ENCODE measurements at regions not wholly inside any gene's neighbourhood (a gene's known extent, or its start where the extent isn't known, plus 50 kb on each side); places are given as distances from the start of the nearest gene placed in this dataset.

DNA sequence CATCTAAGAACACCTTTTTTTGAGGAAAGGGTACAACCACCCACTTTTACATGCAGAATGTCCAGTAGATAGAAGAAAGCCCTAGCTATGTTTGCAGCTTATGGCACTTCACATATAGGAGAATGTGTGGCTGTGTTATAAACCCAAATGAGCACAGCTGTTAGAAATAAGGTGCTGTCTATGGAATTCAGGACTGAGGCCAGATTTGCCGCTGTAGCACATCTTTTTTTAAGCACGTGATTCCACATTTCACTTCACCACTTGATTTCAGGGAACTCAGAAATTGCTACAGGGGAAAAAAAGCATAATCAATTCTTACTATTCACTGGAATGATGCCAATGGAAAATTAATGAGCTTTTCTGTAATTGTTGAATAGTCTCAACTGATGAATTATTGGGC is 147.2 kb upstream of the ADAMTS5 start:
- no peak for DNase-seq (ENCODE audit: low spot score)

DNA sequence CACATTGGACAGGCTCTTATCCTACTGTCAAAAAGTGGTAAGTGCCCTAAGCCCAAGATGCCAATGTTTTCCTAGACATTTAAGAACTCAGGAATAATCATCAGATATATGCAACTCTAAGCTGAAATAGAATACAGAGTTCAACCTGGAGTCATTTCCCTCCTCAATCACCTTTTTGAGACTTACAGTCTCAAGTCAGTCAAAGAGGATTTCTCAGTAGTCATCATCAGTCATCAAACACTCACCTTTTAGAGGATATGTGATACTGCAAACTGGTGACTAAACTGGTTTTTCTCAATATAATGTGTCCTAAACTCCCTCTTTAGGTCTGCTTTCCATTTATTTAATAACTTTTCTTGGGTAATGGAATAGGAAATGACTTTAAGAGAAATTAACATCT is 145.3 kb upstream of the ADAMTS5 start:
- DNase-seq (ENCODE audit: low spot score), result no peak

DNA sequence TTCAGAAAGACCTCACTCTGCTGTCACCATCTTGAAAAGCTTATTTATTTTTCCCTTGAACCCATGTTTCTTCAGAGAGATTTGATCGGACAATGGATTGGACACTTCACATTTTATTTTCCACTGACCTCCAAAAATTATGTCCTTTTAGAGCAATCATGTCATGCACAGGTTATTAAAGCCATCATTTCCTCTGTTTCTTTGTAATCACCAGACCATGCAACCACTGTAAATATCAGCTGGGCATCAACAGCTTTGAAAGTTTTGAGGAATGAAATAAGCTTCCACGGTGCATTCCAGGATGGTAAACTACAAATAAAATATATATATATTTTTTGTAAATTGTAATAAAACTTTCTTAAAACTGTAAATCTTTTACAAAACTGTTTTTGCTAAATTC is 144.1 kb upstream of the ADAMTS5 start:
- DNase-seq (ENCODE audit: low spot score), result no peak

DNA sequence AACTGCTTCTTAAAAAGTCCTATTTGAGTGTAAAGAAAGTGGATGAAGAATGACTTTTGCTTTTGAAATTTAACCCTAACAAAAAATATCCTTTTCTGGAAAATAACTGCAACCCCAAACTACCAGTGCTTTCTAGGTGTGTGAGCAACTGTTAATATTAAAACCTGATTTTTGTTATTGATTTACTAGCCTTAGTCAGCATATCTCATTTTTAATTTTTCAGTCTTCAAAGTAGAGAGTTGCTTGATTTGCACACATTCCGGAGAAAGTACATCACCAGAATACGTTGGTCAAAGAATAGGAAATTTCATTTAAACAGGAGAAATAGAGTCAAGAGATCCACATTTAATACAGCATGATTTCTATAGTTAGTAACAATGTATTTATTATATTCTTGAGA is 141.8 kb upstream of the ADAMTS5 start:
- no peak for DNase-seq (ENCODE audit: low spot score)

DNA sequence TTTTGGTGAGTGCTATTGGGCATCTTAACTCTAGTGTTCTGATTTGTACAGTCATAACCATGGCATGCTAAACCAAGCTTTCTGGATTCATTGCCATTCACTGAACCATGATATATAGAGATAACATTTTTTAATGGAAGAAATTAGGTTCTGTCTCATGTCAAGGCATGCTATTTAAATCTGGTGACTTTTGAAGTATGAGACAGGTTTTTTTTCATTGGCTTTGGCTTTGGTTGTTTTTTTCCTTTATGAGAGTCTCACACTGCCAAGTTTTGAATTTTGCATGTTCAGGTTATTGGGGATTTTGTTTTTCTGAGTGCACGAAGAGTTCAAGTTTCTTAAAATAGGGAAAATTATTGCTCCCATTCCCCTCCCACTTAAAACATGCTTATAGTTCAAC is 141.3 kb upstream of the ADAMTS5 start:
- DNase-seq (ENCODE audit: low spot score), result no peak

DNA sequence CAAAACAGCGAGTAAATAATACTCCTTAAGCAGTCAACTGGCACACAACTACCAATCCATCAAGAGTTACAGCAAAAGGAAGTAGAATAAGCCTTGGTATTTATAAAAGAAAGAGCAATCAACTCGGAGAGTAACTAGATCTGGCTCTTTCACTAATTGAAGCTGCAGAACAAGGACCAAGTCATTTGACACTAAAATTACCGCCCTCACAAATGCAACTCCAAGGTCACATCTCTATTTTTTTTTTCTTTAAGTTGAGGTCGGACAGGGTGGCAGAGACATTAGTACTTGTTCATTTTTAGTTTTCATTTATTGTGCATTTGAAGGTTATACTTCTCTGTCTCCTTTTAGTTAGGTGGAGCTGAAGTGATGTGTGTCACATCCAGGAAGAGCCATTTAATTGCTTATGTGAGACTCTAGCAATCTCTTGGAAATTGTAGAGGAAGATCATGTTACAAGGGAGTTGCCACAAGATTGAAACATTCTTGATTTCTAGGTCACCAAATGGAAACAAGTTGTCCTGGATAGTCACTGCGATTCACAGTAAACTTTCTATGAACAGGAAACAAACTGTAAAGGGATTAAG is 138.1 kb upstream of the ADAMTS5 start:
- DNase-seq (ENCODE audit: low spot score), result no peak

DNA sequence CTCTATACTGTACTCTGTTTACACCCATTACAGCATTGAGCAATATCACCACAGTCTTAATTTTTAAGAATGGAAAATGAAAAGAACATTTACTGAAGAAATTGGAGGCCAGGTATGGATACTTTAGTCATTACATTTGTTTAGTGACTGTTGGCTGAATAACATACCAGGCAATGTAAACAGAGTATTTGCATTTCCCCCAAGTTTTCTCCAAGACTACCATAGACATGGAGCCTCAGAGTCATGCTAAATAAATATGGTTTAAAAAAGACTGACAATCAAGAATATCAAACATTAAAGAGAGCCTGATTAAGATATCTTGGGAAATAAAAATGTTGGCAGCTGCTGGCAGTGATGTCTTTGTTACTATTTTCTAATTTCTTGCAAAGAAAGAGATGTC is 136.9 kb upstream of the ADAMTS5 start:
- no peak for DNase-seq (ENCODE audit: low spot score)

DNA sequence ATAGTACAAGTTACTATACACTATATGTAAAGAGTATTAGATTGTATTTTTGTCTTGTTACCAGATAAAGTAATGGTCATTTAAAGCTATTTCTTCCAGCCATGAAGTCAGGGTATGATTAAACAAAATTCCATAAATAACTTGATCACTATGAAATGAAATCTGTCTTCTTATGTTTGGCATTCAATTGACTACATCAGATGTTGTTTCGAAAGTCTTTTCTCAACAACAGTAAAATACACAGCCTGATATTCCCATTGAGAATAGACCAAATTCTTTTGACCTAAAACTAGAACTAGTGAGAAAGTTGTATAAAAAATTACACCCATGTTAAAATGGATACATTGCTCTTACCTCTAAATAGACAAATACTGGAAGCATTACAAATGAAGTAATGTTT is 134.6 kb upstream of the ADAMTS5 start:
- no peak for DNase-seq (ENCODE audit: low spot score)

DNA sequence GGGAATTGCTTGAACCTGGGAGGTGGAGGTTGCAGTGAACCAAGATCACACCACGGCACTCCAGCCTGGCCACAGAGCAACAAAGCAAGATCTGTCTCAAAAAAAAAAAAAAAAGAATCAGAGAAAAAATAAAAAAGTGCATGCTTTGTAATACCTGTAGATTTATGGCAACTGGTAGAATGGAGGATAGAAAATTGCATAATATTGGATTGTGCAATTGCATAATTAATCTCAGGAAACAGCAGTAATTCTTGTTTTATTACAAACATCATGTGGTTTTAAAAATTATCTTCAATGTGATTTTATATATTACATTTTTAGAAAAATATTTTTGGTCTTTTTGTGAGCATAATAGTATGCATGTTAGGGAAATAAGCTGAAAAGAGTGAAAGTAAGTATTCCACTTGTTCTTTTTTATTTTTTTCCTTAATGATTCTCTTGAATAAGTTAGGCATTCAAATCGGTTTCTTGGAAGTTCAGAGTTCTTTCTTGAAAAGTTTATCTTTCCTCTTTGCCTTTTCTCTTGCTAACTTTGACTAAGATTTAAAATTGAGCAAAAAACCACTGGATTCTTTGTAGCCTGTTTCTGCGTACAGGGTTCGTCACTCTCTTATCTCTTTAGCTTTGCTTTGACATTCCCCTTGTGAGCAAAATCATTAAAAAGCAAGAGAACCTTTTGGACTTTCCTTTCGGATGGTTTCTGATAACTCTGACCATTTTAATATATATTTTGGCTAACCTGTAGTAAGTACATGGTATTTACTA is 127.5 kb upstream of the ADAMTS5 start:
- DNase-seq (ENCODE audit: low spot score), result no peak

DNA sequence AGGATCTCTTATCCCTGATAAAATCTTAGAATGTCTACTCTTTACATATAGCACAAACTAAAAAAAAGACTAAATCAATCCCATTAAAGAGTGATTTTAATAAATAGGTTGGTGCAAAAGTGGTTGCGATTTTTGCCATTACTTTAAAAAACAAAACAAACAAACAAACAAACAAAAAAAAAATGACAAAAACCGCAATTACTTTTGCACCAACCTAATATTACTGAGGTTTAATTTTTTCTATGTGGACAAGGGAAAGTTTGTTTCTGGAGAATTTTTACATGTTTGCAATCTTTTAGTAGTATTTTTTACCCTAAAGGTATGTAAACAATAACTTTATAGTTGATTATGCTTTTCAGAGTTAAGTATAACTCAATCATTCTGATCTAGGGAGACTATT is 119.7 kb upstream of the ADAMTS5 start:
- DNase-seq (ENCODE audit: low spot score), result no peak

DNA sequence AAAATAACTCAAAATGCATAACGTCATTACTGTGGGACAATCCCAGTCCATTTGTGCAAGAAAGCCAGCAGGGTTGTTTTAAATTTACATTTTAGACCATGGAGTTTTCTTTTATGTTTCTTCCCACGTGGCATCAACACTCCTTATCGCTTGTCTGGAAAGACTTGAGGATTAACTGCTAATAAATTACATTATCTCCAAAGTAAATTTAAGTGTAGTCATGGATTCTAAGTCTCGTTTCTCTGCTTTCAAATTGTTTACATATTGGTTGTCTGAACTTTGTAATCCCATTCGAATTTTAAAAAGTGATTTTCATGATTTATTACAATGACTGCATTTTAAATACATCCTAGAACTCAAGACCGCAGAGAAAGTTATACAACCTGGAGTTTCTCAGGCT is 119.3 kb upstream of the ADAMTS5 start:
- DNase-seq (ENCODE audit: low spot score), result no peak

DNA sequence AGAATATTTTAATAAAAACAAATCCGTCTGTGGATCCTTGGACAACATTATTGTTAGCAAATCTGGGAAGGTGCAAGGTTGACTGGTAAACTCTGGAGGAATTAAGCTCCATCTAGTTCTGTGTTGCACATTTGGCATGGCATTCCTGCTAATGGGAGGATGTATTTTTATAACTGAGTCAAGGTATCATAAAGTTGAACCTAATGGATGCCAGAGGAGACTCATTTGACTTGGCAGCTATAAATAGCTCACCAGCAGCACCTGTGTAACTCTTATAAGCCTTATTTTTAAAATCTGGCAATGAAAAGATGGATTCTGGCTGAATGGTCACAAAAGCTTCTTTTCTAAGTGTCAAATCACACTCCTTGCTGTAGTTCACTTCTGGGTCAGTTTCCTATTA is 118.5 kb upstream of the ADAMTS5 start:
- no peak for DNase-seq (ENCODE audit: low spot score)

DNA sequence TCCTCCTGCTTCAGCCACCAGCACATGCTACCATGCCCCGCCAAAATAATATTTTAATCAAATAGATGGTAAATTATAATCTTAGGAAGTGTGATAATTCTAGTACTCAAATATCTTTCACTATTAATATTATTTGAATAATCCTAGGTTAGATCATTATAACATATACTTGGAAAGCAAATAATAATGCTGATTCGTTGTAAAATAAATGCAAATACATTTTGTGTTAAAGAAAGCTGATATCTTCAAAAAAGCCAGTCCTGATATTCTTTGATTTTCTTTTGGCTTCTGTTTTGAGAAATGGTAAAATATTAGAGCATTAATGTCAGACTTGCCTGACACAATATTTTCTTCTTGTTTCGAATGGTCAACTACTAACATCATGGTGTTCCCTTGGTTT is 116.3 kb upstream of the ADAMTS5 start:
- no peak for DNase-seq (ENCODE audit: low spot score)

DNA sequence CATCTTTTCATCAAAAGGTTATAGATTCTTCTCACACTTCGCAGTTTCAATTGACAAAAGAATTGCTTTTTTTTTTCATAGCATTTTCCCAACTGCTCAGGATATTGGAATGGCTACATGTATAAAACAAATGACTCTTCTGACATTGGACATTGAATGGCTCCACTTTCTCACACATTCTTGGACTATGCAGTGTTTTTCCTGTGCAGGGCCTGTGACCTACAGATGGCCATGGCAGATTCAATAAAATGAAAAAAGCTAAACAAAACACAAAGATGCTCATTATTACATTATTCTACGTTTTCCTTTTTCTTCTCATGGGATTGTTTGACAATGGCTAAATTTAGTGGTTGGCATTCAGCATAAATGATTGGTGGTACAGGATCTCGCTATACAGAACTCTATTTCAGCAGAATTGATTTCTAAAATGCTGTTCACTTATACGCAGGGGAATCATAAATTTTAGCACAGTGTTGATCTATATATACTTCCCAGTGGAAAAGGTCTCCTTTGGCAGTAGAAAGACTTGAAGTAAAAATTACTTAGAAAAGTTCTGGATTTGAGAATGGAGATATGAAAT is 115.6 kb upstream of the ADAMTS5 start:
- no peak for DNase-seq (ENCODE audit: low spot score)

DNA sequence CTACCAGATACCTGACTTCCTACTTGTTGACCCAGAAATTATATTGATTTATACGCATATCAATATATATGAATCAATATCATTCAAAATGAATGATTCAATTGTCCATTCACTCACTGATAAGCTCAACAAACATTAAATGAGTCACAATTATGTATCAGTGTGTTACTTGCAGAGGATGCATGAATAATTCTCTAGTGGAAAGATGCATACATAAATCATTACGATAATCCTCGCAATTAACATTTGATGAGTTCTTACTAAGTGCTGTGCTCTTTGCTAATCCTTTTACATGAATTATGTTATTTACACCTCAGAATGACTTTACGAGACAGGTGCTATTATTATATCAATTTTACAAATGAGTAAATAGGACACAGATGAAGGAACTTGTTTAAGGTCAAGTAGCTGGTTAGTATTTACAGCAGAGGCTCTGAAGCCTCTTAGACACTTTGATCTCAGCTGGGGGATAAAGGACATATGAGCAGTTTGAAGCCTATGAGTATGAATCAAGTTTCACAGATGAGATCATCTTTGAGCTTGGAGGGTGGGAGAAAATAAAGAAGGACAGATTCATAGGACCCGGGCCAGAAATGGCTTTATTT is 112.8 kb upstream of the ADAMTS5 start:
- DNase-seq (ENCODE audit: low spot score), result no peak

DNA sequence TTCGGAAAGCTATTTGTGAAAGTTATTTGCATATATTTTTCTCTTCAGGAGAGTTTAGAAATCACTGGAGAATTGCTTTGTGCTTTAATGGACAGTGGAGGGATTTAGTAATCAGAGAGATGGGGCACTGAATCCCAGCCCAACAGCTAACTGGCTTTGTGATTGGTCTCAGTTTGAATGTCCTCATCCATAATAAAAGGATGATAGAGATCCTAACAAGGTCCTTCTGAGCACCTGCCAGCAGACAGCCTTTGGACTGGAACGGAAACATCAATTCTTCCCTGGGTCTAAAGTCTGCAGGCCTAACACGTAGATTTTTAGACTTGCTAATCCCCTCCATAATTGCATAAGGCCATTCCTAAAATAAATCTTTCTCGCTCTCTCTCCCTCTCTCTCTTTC is 112.0 kb upstream of the ADAMTS5 start:
- no peak for DNase-seq (ENCODE audit: low spot score)

DNA sequence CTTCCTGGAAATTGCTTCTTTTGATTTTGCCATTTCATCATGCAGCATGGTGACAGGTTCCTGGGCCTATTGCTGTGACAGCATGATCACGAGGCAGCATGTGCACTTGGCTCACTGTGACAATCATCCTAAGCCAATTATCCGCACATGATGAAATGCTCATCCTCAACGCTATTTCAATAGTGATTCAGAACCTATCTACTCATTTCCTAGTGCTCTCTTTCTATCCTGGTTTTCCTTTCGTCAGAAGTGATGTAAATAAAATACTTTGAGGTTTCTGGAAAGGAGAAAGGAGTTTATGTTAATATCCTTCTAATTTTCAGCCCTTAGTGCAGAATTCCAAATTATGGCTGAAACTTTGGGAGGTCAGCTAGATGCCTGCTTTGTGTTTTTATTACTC is 110.6 kb upstream of the ADAMTS5 start:
- no peak for DNase-seq (ENCODE audit: low spot score)

DNA sequence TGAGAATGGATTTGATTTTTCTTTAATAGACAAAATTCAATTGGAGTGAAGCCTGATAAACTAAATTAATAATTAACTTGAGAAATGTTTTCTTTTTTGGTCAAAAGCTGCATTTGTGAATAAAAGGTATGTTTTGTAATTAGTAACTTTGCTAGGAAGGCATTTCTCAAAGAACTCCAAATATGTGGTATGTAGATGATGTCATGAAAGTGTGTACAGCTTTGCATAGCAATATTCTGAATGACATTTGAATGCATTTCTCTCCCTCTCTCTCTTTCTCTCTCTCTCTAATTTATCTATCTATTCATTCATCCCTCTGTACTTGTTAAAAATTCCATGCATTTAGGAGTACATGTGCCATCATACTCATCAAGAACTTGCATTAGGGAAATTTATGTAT is 109.1 kb upstream of the ADAMTS5 start:
- no peak for DNase-seq (ENCODE audit: low spot score)

DNA sequence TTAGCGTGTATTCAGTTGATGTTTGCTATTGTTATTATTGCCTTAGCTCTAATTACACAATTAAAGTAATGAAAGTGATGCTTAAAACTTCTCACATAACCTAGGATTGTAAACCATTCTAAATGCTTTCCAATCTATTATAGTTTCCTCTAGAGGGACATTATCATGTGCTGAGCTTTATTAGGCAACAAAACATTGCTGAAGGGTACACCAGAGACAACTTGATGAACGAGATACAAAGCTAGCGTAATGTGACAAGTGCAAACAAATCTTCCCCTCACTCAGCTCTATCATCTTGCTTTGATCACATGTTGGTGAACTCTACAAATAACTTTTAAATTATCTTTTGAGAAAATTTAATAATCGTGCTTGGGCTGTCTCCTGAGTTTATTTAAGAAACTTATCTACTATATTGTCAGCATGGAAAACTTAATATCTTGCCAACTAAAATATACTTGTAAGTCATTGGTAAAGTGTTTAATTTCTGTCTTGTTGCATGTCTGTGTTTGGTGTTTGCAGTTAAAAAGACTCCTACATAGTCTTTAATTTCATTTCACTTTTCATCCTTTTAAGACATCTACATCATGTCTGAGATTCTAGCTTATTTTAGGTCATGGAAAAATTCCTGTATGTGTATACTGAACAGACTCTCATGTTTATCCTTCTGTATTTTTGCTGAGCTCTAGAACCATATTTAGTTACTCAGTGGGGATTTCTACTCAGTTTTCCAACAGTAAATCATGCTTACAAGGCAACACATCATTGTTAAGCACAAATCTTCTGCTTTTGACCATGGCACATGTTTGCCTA is 104.2 kb upstream of the ADAMTS5 start:
- no peak for DNase-seq (ENCODE audit: low spot score)

DNA sequence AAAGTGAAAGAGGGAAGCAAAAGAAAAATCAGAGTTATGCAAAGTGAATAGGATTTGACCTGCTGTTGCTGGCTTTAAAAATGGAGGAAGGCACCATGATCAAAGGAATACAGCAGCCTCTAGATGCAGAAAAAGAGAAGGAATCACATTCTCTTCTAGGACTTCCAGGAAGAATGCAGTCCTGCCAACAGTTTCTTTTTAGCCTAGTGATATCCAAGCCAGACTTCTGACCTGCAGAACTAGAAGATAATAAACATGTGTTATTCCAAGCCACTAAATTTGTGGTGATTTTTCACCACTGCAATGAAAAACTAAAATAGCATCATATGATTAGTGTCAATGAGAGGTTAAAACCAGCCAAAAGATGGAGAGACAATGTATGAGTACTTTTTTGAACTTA is 101.9 kb upstream of the ADAMTS5 start:
- DNase-seq (ENCODE audit: low spot score), result no peak

DNA sequence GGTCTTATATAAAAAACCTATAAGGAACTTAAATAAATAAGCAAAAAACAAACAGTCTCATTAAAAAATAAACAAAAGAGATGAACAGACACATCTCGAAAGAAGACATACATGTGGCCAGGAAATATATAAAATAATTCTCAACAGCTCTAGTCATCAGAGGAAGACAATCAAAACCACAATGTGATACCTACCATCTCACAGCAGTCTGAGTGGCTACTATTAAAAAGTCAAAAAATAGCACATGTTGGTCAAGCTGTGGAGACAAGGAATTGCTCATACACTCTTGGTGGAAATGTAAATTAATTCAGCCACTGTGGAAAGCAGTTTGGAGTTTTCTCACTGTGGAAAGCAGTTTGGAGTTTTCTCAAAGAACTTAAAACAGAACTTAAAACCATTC is 100.3 kb upstream of the ADAMTS5 start:
- no peak for DNase-seq (ENCODE audit: low spot score)

DNA sequence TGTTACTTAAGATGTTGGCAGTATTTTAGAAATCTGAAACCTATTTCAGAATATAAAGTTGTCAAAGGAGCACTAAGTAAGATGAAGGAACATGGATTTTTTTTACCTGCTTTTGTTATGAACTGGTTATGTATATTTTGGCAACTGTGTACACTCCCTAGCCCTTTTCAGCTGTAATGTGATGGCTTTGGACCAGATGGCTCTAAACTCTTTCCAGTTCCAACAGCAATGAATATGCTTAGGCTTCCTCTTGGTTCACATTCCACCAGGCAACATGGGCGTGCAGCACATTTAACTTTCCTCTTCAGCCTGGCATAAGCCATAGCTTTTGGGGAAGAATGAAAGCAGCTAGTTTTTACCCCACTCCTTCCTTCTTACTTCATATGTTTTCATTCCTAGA is 95.6 kb upstream of the ADAMTS5 start:
- DNase-seq (ENCODE audit: low spot score), result no peak

DNA sequence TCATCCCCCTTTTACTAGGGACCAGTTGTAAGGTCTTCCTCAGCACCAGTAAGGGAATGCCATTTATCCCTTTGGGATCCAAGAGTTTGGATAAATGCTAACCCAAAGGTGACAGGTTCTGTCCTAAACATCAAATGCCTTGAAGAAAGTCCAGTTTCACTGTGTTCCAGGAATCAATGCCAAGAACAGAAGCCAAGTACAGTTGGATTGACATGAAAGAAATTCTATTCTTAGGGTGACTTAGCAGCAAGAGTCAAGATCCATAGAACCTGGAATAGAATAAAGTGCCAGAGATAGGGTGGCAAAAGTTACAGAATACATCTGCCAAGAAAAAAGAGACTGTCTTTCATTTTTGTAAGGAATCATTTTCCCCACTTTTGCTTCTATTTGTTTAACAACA is 94.9 kb upstream of the ADAMTS5 start:
- DNase-seq (ENCODE audit: low spot score), result no peak
